ENCODE measurements at regions not wholly inside any gene's neighbourhood (a gene's known extent, or its start where the extent isn't known, plus 50 kb on each side); places are given as distances from the start of the nearest gene placed in this dataset.

DNA sequence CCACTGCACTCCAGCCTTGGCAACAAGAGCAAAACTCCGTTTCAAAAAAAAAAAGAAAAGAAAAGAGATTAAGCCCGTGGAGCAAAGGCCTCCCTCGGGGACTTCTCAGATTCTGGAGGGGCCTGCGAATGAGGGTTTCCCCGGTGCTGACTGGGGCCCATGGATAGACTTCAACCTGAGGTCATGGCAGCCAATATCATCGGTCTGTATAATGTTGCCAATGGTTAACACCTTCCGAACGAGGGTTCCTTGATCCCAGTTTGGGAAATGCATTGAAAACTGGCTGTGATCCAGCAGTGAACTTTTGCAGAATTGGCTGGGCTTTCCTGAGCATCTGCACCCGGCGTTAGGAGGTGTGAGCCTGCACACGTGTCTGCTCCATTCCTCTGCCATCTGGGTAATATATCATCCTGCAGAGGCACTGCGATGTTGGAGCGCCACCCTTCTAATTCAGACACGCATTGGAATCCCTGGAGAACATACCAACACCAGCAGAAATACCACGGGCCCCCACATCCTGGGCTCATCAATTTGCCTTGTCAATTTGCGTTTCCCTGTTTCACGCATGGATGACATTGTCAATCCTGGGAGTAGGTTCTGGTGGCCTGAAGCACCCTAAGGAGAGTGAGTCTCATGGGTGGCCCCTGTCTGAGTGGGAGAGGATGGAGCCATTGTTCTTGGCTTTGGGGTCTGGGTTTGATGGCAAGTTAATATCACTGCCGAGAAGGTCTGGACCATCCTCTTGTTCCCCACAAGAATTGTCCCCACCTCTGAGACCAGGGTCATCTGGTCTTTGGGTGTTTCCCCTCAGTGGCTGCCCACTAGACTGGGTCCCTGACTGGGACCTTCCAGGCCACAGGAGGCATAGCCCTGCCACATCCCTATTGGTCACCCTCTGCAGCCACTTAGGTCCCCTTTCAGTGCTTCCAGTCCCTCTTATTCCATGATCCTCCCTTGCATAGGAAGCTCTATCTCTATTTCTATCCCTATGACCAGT is 441.0 kb downstream of the PTPRU start:
- TF ChIP-seq, protein P1, sequence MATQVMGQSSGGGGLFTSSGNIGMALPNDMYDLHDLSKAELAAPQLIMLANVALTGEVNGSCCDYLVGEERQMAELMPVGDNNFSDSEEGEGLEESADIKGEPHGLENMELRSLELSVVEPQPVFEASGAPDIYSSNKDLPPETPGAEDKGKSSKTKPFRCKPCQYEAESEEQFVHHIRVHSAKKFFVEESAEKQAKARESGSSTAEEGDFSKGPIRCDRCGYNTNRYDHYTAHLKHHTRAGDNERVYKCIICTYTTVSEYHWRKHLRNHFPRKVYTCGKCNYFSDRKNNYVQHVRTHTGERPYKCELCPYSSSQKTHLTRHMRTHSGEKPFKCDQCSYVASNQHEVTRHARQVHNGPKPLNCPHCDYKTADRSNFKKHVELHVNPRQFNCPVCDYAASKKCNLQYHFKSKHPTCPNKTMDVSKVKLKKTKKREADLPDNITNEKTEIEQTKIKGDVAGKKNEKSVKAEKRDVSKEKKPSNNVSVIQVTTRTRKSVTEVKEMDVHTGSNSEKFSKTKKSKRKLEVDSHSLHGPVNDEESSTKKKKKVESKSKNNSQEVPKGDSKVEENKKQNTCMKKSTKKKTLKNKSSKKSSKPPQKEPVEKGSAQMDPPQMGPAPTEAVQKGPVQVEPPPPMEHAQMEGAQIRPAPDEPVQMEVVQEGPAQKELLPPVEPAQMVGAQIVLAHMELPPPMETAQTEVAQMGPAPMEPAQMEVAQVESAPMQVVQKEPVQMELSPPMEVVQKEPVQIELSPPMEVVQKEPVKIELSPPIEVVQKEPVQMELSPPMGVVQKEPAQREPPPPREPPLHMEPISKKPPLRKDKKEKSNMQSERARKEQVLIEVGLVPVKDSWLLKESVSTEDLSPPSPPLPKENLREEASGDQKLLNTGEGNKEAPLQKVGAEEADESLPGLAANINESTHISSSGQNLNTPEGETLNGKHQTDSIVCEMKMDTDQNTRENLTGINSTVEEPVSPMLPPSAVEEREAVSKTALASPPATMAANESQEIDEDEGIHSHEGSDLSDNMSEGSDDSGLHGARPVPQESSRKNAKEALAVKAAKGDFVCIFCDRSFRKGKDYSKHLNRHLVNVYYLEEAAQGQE (IDR thresholded peaks at IDR 0.05; ENCODE audit: borderline replicate concordance) = no peak
- TF ChIP-seq TAF1 (IDR thresholded peaks at IDR 0.05; ENCODE audit: low read depth) = no peak
- TF ChIP-seq RAD21 (conservative IDR thresholded peaks at IDR 0.05) = no peak
- TF ChIP-seq, protein P2, sequence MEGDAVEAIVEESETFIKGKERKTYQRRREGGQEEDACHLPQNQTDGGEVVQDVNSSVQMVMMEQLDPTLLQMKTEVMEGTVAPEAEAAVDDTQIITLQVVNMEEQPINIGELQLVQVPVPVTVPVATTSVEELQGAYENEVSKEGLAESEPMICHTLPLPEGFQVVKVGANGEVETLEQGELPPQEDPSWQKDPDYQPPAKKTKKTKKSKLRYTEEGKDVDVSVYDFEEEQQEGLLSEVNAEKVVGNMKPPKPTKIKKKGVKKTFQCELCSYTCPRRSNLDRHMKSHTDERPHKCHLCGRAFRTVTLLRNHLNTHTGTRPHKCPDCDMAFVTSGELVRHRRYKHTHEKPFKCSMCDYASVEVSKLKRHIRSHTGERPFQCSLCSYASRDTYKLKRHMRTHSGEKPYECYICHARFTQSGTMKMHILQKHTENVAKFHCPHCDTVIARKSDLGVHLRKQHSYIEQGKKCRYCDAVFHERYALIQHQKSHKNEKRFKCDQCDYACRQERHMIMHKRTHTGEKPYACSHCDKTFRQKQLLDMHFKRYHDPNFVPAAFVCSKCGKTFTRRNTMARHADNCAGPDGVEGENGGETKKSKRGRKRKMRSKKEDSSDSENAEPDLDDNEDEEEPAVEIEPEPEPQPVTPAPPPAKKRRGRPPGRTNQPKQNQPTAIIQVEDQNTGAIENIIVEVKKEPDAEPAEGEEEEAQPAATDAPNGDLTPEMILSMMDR (IDR thresholded peaks at IDR 0.05; ENCODE audit: poor library complexity, severe bottlenecking) = no peak
- TF ChIP-seq EZH2 (IDR thresholded peaks at IDR 0.05; ENCODE audit: borderline replicate concordance, insufficient read depth, low read length, poor library complexity, severe bottlenecking) = no peak
- no peak for TF ChIP-seq MXI1 (conservative IDR thresholded peaks at IDR 0.05; ENCODE audit: poor library complexity, severe bottlenecking)
- no peak for TF ChIP-seq EP300 (conservative IDR thresholded peaks at IDR 0.05; ENCODE audit: poor library complexity, severe bottlenecking)
- no peak for TF ChIP-seq SMC3 (conservative IDR thresholded peaks at IDR 0.05; ENCODE audit: poor library complexity)
- TF ChIP-seq POLR2AphosphoS5 (IDR thresholded peaks at IDR 0.05) = no peak
- no peaks in the 10 kb centered on the region for H3K79me2 ChIP-seq (replicated peaks; ENCODE audit: insufficient read depth, low read length)
- H3K36me3 ChIP-seq (ENCODE audit: insufficient read depth, low read length) = no peaks in the 10 kb centered on the region
- H2AFZ ChIP-seq (ENCODE audit: low read depth, low read length) = no peak overlapping the region
- no peak overlapping the region for H3K9ac ChIP-seq (ENCODE audit: low read length)
- H3K9me2 ChIP-seq (ENCODE audit: insufficient read depth, low read length) = no peaks in the 10 kb centered on the region
- H3K27ac ChIP-seq (ENCODE audit: low read length) = no peak overlapping the region
- H3K27me3 ChIP-seq (ENCODE audit: insufficient read depth, low read depth, low read length) = no peaks in the 10 kb centered on the region
- no peak overlapping the region for H3K4me2 ChIP-seq (ENCODE audit: low read length)
- no peaks in the 10 kb centered on the region for H3K9me3 ChIP-seq (ENCODE audit: low read length)
- no peak overlapping the region for H3K4me3 ChIP-seq (ENCODE audit: low read length)
- peaks cover 4% of the 10 kb centered on the region for H3F3A ChIP-seq (ENCODE audit: insufficient read depth, low read length, poor library complexity, severe bottlenecking)
- H4K20me1 ChIP-seq (ENCODE audit: insufficient read depth) = no peaks in the 10 kb centered on the region

DNA sequence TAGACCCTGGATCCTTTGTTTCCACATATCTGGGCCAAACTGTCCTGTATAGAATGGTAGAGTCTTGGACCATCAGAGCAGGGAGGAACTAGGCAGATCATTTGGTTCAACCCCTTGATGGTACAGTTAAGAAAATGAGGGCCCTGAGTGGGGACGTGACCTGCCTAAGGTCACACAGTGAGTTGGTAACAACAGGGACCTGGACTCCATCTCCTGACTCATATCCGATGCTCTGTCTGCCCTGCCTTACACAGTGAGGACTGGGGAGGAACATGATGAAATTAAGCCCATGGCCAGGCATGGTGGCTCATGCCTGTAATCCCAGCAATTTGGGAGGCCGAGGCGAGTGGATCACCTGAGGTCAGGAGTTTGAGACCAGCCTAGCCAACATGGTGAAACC is 440.2 kb downstream of the PTPRU start:
- Histone ChIP-seq H3K9me3 (ENCODE audit: low read length) (no peaks in the 10 kb centered on the region), H2AFZ (ENCODE audit: low read depth, low read length) (no peak overlapping the region), H3F3A (ENCODE audit: insufficient read depth, low read length, poor library complexity, severe bottlenecking) (no peaks in the 10 kb centered on the region), H3K36me3 (ENCODE audit: insufficient read depth, low read length) (no peaks in the 10 kb centered on the region), H3K79me2 (replicated peaks; ENCODE audit: insufficient read depth, low read length) (no peaks in the 10 kb centered on the region), H3K27me3 (ENCODE audit: insufficient read depth, low read depth, low read length) (no peaks in the 10 kb centered on the region), H4K20me1 (ENCODE audit: insufficient read depth) (no peaks in the 10 kb centered on the region), H3K4me3 (ENCODE audit: low read length) (no peak overlapping the region), H3K9me2 (ENCODE audit: insufficient read depth, low read length) (no peaks in the 10 kb centered on the region), H3K27ac (ENCODE audit: low read length) (no peak overlapping the region), H3K9ac (ENCODE audit: low read length) (no peak overlapping the region), H3K4me2 (ENCODE audit: low read length) (no peak overlapping the region)
- TF ChIP-seq MXI1 (conservative IDR thresholded peaks at IDR 0.05; ENCODE audit: poor library complexity, severe bottlenecking) = no peak
- no peak for TF ChIP-seq EP300 (conservative IDR thresholded peaks at IDR 0.05; ENCODE audit: poor library complexity, severe bottlenecking)
- TF ChIP-seq RAD21 (conservative IDR thresholded peaks at IDR 0.05) = no peak
- no peak for TF ChIP-seq POLR2AphosphoS5 (IDR thresholded peaks at IDR 0.05)
- TF ChIP-seq, protein P2 (IDR thresholded peaks at IDR 0.05; ENCODE audit: poor library complexity, severe bottlenecking) = no peak
- TF ChIP-seq, protein P1 (IDR thresholded peaks at IDR 0.05; ENCODE audit: borderline replicate concordance) = no peak
- no peak for TF ChIP-seq EZH2 (IDR thresholded peaks at IDR 0.05; ENCODE audit: borderline replicate concordance, insufficient read depth, low read length, poor library complexity, severe bottlenecking)
- TF ChIP-seq SMC3 (conservative IDR thresholded peaks at IDR 0.05; ENCODE audit: poor library complexity) = no peak
- TF ChIP-seq TAF1 (IDR thresholded peaks at IDR 0.05; ENCODE audit: low read depth) = no peak

Data from neural cell (in vitro differentiated cells).